ENCODE measurements at regions not wholly inside any gene's neighbourhood (a gene's known extent, or its start where the extent isn't known, plus 50 kb on each side); places are given as distances from the start of the nearest gene placed in this dataset.

DNA sequence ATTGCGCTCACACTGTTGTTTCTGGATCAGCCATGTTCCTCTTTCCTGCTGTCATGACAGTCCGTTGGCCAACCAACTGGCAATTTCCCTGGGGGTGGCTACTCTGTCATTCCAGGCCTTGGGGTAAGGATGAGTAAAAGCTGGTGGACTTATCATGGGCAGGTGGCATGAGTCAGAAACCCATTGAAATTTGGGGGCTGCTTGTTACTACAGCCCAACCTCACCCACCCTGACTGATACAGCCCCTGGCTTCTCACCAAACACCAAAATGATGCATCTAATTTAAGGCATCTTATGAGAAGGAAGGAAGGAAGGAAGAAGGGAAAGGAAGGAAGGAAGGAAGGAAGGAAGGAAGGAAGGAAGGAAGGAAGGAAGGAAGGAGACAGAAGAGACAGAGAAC is 53.9 kb upstream of the CRHR1 start:
- Mint-ChIP-seq H3K9me3 (ENCODE audit: unreplicated experiment) (peaks cover 3% of the 10 kb centered on the region), H3K27me3 (ENCODE audit: unreplicated experiment) (peaks cover 8% of the 10 kb centered on the region), H3K27ac (ENCODE audit: unreplicated experiment) (no peak overlapping the region), H3K4me3 (ENCODE audit: unreplicated experiment) (no peak overlapping the region), H3K4me1 (ENCODE audit: low read depth, unreplicated experiment) (no peaks in the 10 kb centered on the region), H3K36me3 (ENCODE audit: unreplicated experiment) (peaks cover 7% of the 10 kb centered on the region)
- DNase-seq: no peak
- TF ChIP-seq, protein P1, sequence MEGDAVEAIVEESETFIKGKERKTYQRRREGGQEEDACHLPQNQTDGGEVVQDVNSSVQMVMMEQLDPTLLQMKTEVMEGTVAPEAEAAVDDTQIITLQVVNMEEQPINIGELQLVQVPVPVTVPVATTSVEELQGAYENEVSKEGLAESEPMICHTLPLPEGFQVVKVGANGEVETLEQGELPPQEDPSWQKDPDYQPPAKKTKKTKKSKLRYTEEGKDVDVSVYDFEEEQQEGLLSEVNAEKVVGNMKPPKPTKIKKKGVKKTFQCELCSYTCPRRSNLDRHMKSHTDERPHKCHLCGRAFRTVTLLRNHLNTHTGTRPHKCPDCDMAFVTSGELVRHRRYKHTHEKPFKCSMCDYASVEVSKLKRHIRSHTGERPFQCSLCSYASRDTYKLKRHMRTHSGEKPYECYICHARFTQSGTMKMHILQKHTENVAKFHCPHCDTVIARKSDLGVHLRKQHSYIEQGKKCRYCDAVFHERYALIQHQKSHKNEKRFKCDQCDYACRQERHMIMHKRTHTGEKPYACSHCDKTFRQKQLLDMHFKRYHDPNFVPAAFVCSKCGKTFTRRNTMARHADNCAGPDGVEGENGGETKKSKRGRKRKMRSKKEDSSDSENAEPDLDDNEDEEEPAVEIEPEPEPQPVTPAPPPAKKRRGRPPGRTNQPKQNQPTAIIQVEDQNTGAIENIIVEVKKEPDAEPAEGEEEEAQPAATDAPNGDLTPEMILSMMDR (IDR thresholded peaks at IDR 0.05; ENCODE audit: partially characterized antibody, unreplicated experiment): no peak

DNA sequence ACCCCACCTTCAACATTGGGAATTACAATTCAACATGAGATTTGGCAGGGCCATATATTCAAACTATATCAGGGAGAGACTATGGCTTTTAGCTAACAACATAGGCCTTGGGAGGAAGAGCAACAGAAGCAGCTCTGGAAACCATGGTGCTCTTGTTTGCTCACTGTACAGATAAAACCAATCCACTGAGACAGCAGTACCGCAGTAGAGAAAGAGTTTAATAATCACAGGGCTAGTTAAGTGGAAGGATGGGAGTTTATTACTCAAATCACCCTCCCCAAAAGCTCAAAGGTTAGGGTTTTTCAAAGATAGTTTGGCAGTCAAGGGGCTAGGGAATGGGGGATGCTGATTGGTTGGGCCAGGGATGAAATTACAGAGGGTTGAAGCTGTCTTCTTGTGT is 52.7 kb upstream of the CRHR1 start:
- Mint-ChIP-seq H3K9me3 (ENCODE audit: unreplicated experiment) (peaks cover 3% of the 10 kb centered on the region), H3K36me3 (ENCODE audit: unreplicated experiment) (peaks cover 4% of the 10 kb centered on the region), H3K27me3 (ENCODE audit: unreplicated experiment) (peaks cover 7% of the 10 kb centered on the region), H3K27ac (ENCODE audit: unreplicated experiment) (no peak overlapping the region), H3K4me3 (ENCODE audit: unreplicated experiment) (no peak overlapping the region), H3K4me1 (ENCODE audit: low read depth, unreplicated experiment) (no peaks in the 10 kb centered on the region)
- no peak for DNase-seq
- TF ChIP-seq, protein P1 (IDR thresholded peaks at IDR 0.05; ENCODE audit: partially characterized antibody, unreplicated experiment): no peak

DNA sequence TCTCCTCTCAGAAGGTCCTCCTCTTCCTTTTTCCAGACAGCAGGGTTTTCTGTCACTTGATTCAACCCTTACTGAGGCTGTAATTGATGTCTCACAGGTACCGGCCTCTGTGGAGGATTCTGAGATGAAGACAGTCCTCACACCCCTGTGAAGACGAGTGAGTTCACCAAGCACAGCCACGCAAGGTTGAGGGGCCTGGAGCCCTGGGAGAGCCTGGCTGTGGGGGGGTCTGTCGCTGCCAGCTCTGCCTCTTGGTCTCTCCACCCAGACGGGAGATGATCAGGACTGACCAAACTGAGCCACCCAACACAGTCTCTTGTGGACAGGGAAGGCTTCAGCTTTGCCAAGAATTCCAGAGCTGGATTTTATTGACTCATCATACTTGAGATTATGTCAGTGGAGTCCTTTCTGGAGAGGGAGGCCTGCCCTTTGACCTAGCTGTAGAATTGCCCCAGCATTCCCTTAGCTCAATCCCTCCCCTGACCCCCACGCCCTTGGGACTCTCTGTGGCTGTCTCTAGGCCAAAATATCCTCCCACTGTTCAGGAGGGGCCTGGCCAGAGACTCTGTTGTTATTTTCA is 51.1 kb upstream of the CRHR1 start:
- Mint-ChIP-seq H3K27ac (ENCODE audit: unreplicated experiment) (no peak overlapping the region), H3K36me3 (ENCODE audit: unreplicated experiment) (peaks cover 4% of the 10 kb centered on the region), H3K27me3 (ENCODE audit: unreplicated experiment) (peaks cover 4% of the 10 kb centered on the region), H3K4me3 (ENCODE audit: unreplicated experiment) (no peak overlapping the region), H3K4me1 (ENCODE audit: low read depth, unreplicated experiment) (no peaks in the 10 kb centered on the region), H3K9me3 (ENCODE audit: unreplicated experiment) (peaks cover 3% of the 10 kb centered on the region)
- TF ChIP-seq, protein P1 (IDR thresholded peaks at IDR 0.05; ENCODE audit: partially characterized antibody, unreplicated experiment): no peak
- DNase-seq: no peak

DNA sequence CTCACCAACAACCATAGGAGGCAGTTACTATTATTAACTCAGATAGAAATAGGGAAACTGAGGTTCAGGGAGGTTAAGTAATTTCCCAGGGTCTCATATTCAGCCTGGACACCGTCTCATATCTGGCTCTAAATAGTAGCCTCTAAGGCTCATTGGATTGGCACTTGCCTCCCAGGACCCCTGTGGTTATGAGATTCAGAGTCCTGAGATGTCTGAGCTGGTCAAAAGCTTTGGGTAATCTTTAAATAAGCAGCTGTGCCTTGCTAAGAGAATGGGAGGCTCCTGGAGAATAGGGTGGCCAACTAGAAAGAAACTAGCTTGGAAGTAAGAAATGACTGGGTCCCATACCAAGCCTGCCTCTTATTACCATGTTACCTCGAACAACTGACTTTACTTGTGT is 50.3 kb upstream of the CRHR1 start:
- peaks cover 3% of the 10 kb centered on the region for H3K27me3 Mint-ChIP-seq (ENCODE audit: unreplicated experiment)
- H3K27ac Mint-ChIP-seq (ENCODE audit: unreplicated experiment): no peak overlapping the region
- H3K4me3 Mint-ChIP-seq (ENCODE audit: unreplicated experiment): no peak overlapping the region
- H3K4me1 Mint-ChIP-seq (ENCODE audit: low read depth, unreplicated experiment): no peaks in the 10 kb centered on the region
- peaks cover under 1% of the 10 kb centered on the region for H3K9me3 Mint-ChIP-seq (ENCODE audit: unreplicated experiment)
- H3K36me3 Mint-ChIP-seq (ENCODE audit: unreplicated experiment): peaks cover 4% of the 10 kb centered on the region
- DNase-seq: no peak
- TF ChIP-seq, protein P1 (IDR thresholded peaks at IDR 0.05; ENCODE audit: partially characterized antibody, unreplicated experiment): no peak

Measured in glutamatergic neuron (in vitro differentiated cells).